Umbilical cord (tissue), 1 donor: ENCODE measurements at regions not wholly inside any gene's neighbourhood (a gene's known extent, or its start where the extent isn't known, plus 50 kb on each side); places are given as distances from the start of the nearest gene placed in this dataset.
A peak's percentile ranks its signal among the peaks of the same experiment; 100 is the strongest.

Experiments
- DNase-seq: peaks from one replicate; pipeline ENCODE4 v3.0.0-alpha.2; 2015; ENCODE audit warnings: low spot score

GRCh38 chr6:168968801-168969200 lies 284.8 kb downstream of the THBS2 start:
- no peak for DNase-seq

- DNase-seq: no peak
These were observed 285.4 kb downstream of the THBS2 start for GRCh38 chr6:168968228-168968627.

GRCh38 chr6:168967281-168967925 lies 286.2 kb downstream of the THBS2 start:
- DNase-seq: no peak

GRCh38 chr6:168964138-168964835 lies 289.4 kb downstream of the THBS2 start:
- peak; percentile 71 for DNase-seq

- DNase-seq: no peak
These were observed 290.8 kb downstream of the THBS2 start for GRCh38 chr6:168962886-168963285.

- DNase-seq: no peak
These were observed 292.4 kb downstream of the THBS2 start for GRCh38 chr6:168961264-168961656.

GRCh38 chr6:168960551-168961263 lies 292.9 kb downstream of the THBS2 start:
- peak; percentile 81 for DNase-seq

GRCh38 chr6:168959696-168960095 lies 293.9 kb downstream of the THBS2 start:
- DNase-seq: no peak

GRCh38 chr6:168956884-168957730 lies 296.5 kb downstream of the THBS2 start:
- DNase-seq: peak; percentile 79

GRCh38 chr6:168956141-168956838 lies 297.4 kb downstream of the THBS2 start:
- no peak for DNase-seq

GRCh38 chr6:168953461-168953860 lies 300.2 kb downstream of the THBS2 start:
- no peak for DNase-seq

- DNase-seq: no peak
These were observed 302.4 kb downstream of the THBS2 start for GRCh38 chr6:168951217-168951616.

- no peak for DNase-seq
These were observed 302.8 kb downstream of the THBS2 start for GRCh38 chr6:168950858-168951214.

- DNase-seq: peak; percentile 71
These were observed 303.4 kb downstream of the THBS2 start for GRCh38 chr6:168949981-168950857.

- DNase-seq: no peak
These were observed 304.6 kb downstream of the THBS2 start for GRCh38 chr6:168948990-168949531.

GRCh38 chr6:168948002-168948401 lies 305.6 kb downstream of the THBS2 start:
- DNase-seq: no peak

GRCh38 chr6:168943231-168943905 lies 310.3 kb downstream of the THBS2 start:
- no peak for DNase-seq

- DNase-seq: no peak
These were observed 311.0 kb downstream of the THBS2 start for GRCh38 chr6:168942646-168943045.

- peak; percentile 58 for DNase-seq
These were observed 312.6 kb downstream of the THBS2 start for GRCh38 chr6:168941036-168941435.
